ENCODE measurements at regions not wholly inside any gene's neighbourhood (a gene's known extent, or its start where the extent isn't known, plus 50 kb on each side); places are given as distances from the start of the nearest gene placed in this dataset.

GRCh38 chr7:16986755-16987154 lies 105.0 kb upstream of the AGR3 start:
- H3K4me3 ChIP-seq = no peak overlapping the region
- H3K4me1 ChIP-seq = peaks cover 0 to 17% (median 4%) of the 10 kb centered on the region in 4 donors
- H3K9me3 ChIP-seq = no peaks in the 10 kb centered on the region
- TF ChIP-seq CTCF (IDR thresholded peaks at IDR 0.05) = no peak
- no peak for TF ChIP-seq POLR2A (IDR thresholded peaks at IDR 0.05)
- TF ChIP-seq EP300 (IDR thresholded peaks at IDR 0.05) = no peak
- TF ChIP-seq POLR2AphosphoS5 (IDR thresholded peaks at IDR 0.05) = no peak
- intact Hi-C loops (cut with DNase I) = loop anchor here (5.0 to 10.0 kb wide), 2 partner anchors 311 to 538 kb away; partner anchors contain the start of gene AHR
- H3K27me3 ChIP-seq = no peaks in the 10 kb centered on the region
- 50 to 87% methylated on average over 1 of the region's 1 CpG for WGBS, 2 donors
- no peak for DNase-seq
- no peaks in the 10 kb centered on the region for H3K36me3 ChIP-seq
- no peak overlapping the region for H3K27ac ChIP-seq

DNA sequence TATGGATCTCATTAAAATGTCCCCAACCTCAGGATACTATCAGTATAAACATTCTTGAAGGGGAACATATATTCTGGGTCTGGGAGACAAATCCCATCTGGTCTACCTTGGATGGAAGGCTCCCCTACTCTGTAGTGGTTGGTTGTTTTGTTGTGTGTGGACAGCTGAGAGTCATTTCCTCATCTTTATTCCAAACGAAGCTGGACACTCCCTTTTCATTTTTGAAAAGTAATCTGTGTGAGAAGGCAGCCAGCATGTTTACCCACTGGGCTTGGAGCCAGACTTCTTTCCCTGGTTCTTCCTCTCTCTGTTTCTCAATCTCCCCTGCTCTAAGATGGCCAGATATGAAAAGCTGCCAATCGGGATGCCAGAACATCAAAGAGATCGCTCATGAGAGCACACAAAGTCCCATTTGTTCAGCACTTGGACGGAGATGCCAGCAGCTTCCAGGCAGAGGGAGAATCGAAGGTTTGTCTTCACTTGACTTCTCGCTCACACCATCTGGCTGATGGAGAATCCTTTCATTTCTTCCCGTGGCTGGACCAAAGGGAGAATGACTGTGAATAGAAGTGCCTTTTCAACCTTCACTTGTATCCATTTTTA lies 108.1 kb upstream of the AGR3 start:
- H3K27me3 ChIP-seq = no peaks in the 10 kb centered on the region
- H3K4me1 ChIP-seq = peaks cover 0 to 12% (median 4%) of the 10 kb centered on the region in 4 donors
- no peaks in the 10 kb centered on the region for H3K36me3 ChIP-seq
- H3K9me3 ChIP-seq = no peaks in the 10 kb centered on the region
- no peak overlapping the region for H3K4me3 ChIP-seq
- intact Hi-C loops (cut with DNase I) = loop anchor here (5.0 to 10.0 kb wide), 2 partner anchors 307 to 535 kb away; partner anchors contain the start of gene AHR
- WGBS, 2 donors = 9 to 46% methylated on average over 7 of the region's 7 CpGs
- peak; percentile 82 for DNase-seq
- TF ChIP-seq POLR2A (IDR thresholded peaks at IDR 0.05) (no peak), POLR2AphosphoS5 (IDR thresholded peaks at IDR 0.05) (peak; percentile 4 to 32 (median 16))
- peak overlapping the region in 3 of 4 donors; percentile 8 to 54 (median 39) for H3K27ac ChIP-seq

GRCh38 chr7:16991551-16991950 lies 109.8 kb upstream of the AGR3 start:
- TF ChIP-seq EP300 (IDR thresholded peaks at IDR 0.05) (no peak), POLR2AphosphoS5 (IDR thresholded peaks at IDR 0.05) (no peak), CTCF (IDR thresholded peaks at IDR 0.05) (no peak), POLR2A (IDR thresholded peaks at IDR 0.05) (no peak)
- Histone ChIP-seq H3K9me3 (no peaks in the 10 kb centered on the region), H3K27ac (no peak overlapping the region), H3K4me3 (no peak overlapping the region), H3K36me3 (no peaks in the 10 kb centered on the region), H3K27me3 (no peaks in the 10 kb centered on the region), H3K4me1 (peaks cover 0 to 12% (median 4%) of the 10 kb centered on the region in 4 donors)
- DNase-seq = no peak
- WGBS, 2 donors = 87 to 90% methylated on average over 5 of the region's 5 CpGs
- intact Hi-C loops (cut with DNase I) = no loop called here

DNA sequence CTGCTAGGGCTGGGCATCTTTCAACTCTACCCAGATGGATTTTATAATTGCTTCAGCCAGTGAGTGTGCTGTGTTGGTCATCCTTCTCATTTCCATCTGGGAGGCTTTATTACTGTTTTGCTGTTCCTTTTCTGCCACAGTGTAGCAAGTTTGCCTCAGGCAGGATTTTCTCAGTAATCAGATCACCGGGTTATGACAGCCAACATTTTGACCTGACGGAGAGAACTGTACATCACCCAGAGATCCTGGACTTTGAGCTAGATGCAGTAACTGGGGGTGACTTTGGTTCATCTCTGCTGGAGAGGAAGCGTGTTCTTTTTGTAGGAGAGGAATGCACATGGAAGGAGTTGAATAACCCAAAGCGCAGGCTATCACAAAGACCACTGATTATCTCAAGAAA lies 111.8 kb upstream of the AGR3 start:
- Histone ChIP-seq H3K27me3 (no peaks in the 10 kb centered on the region), H3K4me3 (no peak overlapping the region), H3K27ac (no peak overlapping the region), H3K9me3 (no peaks in the 10 kb centered on the region), H3K36me3 (no peaks in the 10 kb centered on the region), H3K4me1 (peaks cover 0 to 12% (median 4%) of the 10 kb centered on the region in 4 donors)
- no peak for TF ChIP-seq POLR2AphosphoS5 (IDR thresholded peaks at IDR 0.05)
- no peak for TF ChIP-seq CTCF (IDR thresholded peaks at IDR 0.05)
- TF ChIP-seq POLR2A (IDR thresholded peaks at IDR 0.05) = no peak
- WGBS, 2 donors = 94 to 95% methylated on average over 4 of the region's 4 CpGs
- intact Hi-C loops (cut with DNase I) = no loop called here
- no peak for DNase-seq

- 75 to 82% methylated on average over 1 of the region's 1 CpG for WGBS, 2 donors
- Histone ChIP-seq H3K27me3 (no peaks in the 10 kb centered on the region), H3K4me1 (no peaks in the 10 kb centered on the region), H3K4me3 (no peak overlapping the region), H3K36me3 (no peaks in the 10 kb centered on the region), H3K27ac (no peak overlapping the region), H3K9me3 (no peaks in the 10 kb centered on the region)
- no peak for TF ChIP-seq CTCF (IDR thresholded peaks at IDR 0.05)
- no peak for TF ChIP-seq EP300 (IDR thresholded peaks at IDR 0.05)
- TF ChIP-seq POLR2AphosphoS5 (IDR thresholded peaks at IDR 0.05) = no peak
- no peak for TF ChIP-seq POLR2A (IDR thresholded peaks at IDR 0.05)
- DNase-seq = no peak
- intact Hi-C loops (cut with DNase I) = no loop called here
Observed at GRCh38 chr7:16998481-16999051, 116.8 kb upstream of the AGR3 start.

Measured in sigmoid colon (tissue), 6 donors.